Ovary (tissue), 3 donors: ENCODE measurements at regions not wholly inside any gene's neighbourhood (a gene's known extent, or its start where the extent isn't known, plus 50 kb on each side); places are given as distances from the start of the nearest gene placed in this dataset.

Experiments used
- CTCF ChIP-seq, 3 donors: fragments of 450-650 bp in 2 of 3; fragments of 200-600 bp in 1 of 3; IDR thresholded peaks; one replicate each; pipeline versions ENCODE4 v1.5.1 to v1.8.0; 2016 to 2022; ENCODE audit warnings: antibody characterized with exemption in 3 of 3, mild to moderate bottlenecking in 1 of 3
- POLR2A ChIP-seq: fragments of 450-650 bp; IDR thresholded peaks from one replicate; pipeline ENCODE4 v1.6.1; 2017; ENCODE audit warnings: antibody characterized with exemption, mild to moderate bottlenecking, moderate library complexity
- donor health status: DM: no; HTN: no; CAD: no.

- TF ChIP-seq CTCF (IDR thresholded peaks at IDR 0.05) = no peak
- no peak for TF ChIP-seq POLR2A
These were observed 469.3 kb downstream of the METTL4 start for GRCh38 chr18:2102022-2102421.
